ENCODE measurements at regions not wholly inside any gene's neighbourhood (a gene's known extent, or its start where the extent isn't known, plus 50 kb on each side); places are given as distances from the start of the nearest gene placed in this dataset.
"Not testable (repeated sequence)": the region's sequence is repeated elsewhere in the genome, so short reads cannot be mapped to it uniquely, and the experiment has no call there.

DNA sequence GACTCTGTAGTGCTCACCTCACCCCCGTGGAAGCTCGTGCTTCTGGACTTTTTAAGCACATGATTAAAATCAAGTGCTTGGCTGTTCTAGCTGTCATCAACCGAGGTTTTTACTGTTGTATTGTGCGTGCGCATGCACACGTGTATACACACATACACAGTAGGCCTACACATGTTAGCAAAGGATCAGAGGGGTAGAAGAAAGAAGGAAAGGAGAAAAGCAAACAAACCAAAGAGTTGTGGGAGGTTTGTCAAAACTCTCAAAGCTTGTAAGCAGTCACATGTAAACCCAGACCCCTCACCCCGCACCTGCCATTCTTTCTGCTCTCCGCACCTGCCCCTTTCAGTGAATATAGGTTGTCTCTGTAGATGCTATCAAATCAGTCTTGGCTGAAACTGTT lies 311.8 kb downstream of the HS3ST1 start:
- DNase-seq = no peak

DNA sequence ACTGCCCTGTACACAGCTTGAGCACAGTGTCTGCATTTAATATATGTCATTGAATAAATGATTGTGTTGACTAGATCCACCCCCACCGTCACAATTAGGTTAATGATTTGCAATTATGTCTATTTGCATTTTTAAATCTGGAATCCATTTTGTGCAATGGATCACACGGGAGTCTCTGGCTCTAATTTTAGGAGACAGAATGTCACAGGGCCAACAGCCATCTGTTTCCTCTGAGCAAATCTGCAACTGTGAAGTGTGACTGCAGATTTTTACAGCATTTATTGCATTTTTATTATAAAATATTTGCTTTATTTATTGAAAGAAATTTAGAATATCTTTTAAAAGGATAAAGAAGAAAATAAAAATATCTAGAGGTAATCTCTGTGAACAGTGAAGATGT lies 316.8 kb downstream of the HS3ST1 start:
- DNase-seq = no peak

DNA sequence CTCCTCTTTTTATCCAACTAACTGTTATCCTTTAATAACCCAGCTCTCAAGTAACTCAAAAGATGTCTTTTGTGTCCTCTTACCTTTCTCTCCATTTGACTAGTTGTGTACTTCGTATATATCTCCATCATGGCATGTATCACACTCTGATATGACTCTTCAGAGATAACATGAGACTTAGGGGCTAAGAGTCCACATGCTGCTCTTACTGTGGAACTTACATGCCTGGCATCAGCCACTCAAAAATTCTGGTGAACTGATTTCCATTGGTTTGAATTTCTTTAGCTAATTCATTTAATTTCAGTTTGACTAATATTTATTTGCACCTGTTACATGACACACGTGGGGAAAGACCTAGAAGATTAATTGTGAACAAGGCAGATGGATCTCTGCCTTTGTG lies 317.3 kb downstream of the HS3ST1 start:
- no peak for DNase-seq

- DNase-seq = no peak
Measured at GRCh38 chr4:11106759-11107158, 321.9 kb downstream of the HS3ST1 start.

DNA sequence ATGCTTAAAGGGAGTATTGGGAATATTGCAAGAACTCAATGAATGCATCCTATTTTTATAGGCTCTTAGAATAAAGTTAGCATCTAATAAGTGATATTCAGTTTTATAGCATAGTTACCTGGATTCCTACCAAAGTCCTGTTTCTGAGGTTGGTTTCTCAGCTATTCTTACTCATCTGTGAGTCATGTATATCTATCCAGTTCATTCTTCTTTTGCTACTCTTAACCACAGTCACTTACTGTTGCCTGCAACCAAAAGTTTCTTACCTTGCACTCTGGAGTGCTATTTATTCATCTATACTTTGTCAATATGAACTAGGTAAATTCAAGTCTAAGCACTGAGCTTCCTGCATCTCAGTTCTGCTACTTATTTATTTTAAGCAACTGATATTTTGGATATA lies 322.5 kb downstream of the HS3ST1 start:
- no peak for DNase-seq

DNA sequence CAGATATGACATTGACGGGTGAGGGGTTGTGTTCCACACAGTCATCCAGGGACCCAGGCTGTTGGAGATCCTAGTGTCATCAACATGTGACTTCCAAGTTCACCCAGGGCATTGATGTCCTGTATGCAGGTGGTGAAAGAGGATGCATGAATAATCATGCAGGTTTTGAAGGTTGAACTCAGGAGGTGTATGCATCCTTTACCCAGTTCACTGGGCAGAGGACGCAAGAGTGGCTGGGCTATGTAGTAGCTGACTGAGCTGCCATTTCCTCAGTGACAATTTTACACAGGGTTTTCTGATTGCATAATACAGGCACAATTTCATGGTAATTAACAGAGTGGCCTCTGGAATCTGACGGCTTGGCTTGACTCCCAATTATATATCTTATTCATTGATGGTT lies 323.0 kb downstream of the HS3ST1 start:
- DNase-seq = no peak

GRCh38 chr4:11098461-11098860 lies 330.2 kb downstream of the HS3ST1 start:
- DNase-seq = no peak

DNA sequence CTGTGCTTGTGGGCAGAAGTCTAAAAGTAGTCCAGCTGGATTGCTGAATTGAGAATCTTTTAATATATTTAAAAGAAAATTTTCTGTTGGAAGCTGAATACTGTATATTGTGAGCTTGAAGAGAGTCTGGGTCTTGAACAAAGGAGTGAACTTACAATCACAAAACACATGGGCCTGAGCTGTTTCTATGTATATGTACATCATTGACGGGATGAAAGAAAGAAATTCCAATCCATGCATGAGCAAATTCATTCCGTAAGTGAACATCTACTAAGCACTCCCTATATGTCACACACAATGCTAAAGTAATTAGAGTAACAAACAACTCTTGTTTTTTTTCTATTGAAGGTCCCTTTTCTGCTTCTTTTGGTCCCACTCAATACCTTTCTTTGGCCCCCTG lies 331.0 kb downstream of the HS3ST1 start:
- no peak for DNase-seq

GRCh38 chr4:11081006-11081405 lies 347.7 kb downstream of the HS3ST1 start:
- no peak for DNase-seq

GRCh38 chr4:11079171-11079570 lies 349.5 kb downstream of the HS3ST1 start:
- DNase-seq = peak; percentile 4

- DNase-seq = no peak
Measured at GRCh38 chr4:11074581-11075241, 354.0 kb downstream of the HS3ST1 start.

GRCh38 chr4:11073621-11074051 lies 355.1 kb downstream of the HS3ST1 start:
- DNase-seq = no peak

DNA sequence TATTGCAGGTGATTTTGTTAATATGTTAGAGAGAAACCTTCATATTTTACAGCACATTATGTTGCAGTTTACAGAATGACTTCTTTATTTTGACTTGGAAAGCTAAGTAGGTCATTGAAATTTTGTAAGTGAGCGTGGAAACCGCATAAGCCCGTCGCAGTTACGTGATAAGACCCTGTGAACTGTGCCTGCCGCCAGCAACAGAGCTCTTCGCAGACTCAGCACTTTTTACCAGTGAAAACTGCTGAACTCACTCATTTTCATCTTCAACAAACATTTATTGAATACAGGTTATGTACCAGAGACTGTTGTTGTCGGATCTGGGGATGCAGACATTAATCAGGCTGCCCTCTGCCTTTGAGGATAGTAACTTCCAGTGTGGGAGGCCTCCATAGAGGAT lies 355.7 kb downstream of the HS3ST1 start:
- no peak for DNase-seq

DNA sequence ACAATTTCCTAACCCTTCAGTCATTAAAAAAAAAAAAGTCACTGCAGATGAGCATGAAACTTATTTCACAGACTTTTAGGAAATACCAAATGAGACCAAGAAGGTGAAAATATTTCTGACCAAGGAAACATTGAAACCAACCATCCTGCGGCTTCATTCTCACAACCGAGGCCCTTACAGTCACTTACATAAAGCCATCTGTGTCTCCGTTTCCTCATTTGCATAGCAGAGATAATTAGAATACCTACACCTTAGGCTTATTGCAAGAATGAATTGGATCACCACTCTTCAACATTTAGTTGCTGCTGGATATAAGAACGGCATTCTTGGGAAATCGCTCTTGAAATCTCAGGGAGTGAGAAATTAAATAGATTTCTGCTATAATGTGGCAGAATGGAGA lies 356.2 kb downstream of the HS3ST1 start:
- DNase-seq = no peak

GRCh38 chr4:11070813-11071212 lies 357.9 kb downstream of the HS3ST1 start:
- DNase-seq = no peak

GRCh38 chr4:11069581-11070211 lies 359.0 kb downstream of the HS3ST1 start:
- no peak for DNase-seq

GRCh38 chr4:11069083-11069482 lies 359.6 kb downstream of the HS3ST1 start:
- DNase-seq = no peak

DNA sequence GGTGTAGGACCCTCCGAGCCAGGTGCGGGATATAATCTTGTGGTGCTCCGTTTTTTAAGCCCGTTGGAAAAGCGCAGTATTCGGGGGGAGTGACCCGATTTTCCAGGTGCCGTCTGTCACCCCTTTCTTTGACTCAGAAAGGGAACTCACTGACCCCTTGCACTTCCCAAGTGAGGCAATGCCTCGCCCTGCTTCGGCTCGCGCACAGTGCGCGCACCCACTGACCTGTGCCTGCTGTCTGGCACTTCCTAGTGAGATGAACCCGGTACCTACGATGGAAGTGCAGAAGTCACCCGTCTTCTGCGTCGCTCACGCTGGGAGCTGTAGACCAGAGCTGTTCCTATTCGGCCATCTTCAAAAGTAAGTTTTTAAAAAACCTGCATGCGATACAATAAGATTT lies 362.1 kb downstream of the HS3ST1 start:
- DNase-seq = not testable (repeated sequence)

- DNase-seq = not testable (repeated sequence)
Measured at GRCh38 chr4:11060637-11061036, 368.1 kb downstream of the HS3ST1 start.

DNA sequence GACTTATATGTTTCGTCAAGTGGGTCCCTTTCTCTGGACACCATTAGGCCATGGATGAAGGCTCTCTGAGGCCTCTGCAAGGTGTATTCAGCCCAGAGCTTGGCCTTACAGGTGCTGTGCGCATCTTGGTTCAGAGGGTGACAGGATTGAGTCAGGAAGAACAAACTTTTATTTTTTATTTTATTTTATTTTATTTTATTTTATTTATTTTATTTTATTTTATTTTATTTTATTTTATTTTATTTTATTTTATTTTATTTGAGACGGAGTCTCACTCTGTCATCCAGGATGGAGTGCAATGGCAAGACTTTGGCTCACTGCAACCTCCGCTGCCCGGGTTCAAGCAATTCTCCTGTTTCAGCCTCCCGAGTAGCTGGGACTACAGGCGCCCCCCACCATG lies 370.4 kb upstream of the CLNK start:
- not testable (repeated sequence) for DNase-seq

GRCh38 chr4:11053601-11054220 lies 369.1 kb upstream of the CLNK start:
- DNase-seq = no peak

DNA sequence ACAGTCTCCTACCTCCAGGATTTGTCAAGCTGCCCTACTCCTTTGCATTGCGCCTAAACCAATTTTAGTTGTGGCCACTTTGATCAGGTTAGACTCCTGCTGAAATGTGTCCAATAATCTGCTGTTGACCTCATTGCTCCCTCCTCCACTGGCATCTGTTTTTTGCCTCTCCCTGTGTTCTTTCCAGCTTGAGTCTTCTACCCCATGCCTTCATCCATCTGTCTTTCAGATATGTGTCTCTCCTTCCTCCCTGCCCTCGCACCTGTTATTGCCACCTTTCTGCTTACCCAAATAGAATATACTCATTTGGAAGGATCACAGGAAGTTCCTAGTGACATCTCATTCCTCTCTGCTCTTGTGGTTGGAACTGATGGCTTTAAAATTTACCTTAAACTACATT lies 366.6 kb upstream of the CLNK start:
- DNase-seq = no peak

DNA sequence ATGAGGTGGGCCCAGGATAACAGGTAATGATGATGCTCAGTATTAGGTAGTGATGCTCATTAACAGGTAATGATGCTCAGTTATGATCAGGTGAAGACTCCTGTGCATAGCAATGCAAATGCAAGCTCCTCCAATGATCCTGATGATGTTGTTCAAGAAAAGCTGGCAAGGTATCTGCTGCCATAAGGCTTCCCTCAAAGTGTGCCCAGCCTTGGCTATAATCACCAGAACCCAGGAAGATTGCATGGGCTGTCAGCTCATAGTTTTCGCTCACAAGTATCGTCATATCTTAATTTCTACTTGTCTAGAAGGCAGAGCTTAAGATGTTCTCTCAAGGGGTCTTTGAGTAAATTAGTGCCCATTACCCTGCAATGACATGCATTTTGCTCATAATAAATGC lies 366.2 kb upstream of the CLNK start:
- no peak for DNase-seq

DNA sequence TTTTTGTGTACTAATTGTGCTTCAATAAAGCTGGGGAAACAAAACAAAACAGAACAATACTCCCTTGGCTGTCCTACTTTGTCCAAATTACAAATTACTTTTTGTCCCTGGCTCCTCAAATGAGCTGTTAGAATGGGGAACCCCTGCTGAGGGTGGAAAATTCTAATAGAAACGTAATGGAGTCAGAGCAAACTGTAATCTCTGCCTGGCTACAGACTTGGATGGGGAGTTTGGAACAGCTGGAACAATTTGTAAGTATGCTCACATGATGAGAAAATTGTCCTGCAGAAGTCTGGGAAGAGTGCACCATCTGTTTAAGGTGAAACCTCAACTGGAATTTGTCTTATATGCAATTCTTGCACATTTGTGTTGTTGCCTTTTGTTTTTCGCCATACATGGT lies 364.4 kb upstream of the CLNK start:
- no peak for DNase-seq

DNA sequence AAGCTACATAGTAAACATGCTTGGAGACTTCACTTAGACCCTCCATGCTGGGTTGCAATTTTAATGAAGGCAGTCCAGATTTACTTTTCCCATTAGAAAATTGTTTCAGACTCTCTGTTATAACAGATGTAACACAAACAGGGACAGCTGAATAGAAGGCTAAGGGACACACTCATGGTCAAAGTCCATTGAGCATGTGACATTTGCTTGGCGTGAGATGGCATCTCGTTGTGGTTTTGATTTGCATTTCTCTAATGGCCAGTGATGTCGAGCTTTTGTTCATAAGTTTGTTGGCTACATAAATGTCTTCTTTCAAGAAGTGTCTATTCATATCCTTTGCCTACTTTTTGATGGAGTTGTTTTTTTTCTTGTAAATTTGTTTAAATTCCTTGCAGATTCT lies 358.2 kb upstream of the CLNK start:
- DNase-seq = no peak
